ENCODE measurements at regions not wholly inside any gene's neighbourhood (a gene's known extent, or its start where the extent isn't known, plus 50 kb on each side); places are given as distances from the start of the nearest gene placed in this dataset.

- no peak overlapping the region for H3K27ac ChIP-seq
- TF ChIP-seq FOXP2 (optimal IDR thresholded peaks at IDR 0.05; ENCODE audit: control extremely low read depth, extremely low read length, insufficient read depth) = no peak
- no peak for TF ChIP-seq POLR2AphosphoS5 (IDR thresholded peaks at IDR 0.05; ENCODE audit: borderline replicate concordance, low read depth, low read length)
- no peak for TF ChIP-seq EZH2 (IDR thresholded peaks at IDR 0.05)
- no peak overlapping the region for H3K9ac ChIP-seq (ENCODE audit: insufficient read length)
- no peak for DNase-seq (ENCODE audit: low read depth, low spot score)
- H3K9me3 ChIP-seq (ENCODE audit: low read depth, low read length) = no peaks in the 10 kb centered on the region
- no peak overlapping the region for H3K4me3 ChIP-seq
- no peaks in the 10 kb centered on the region for H3K36me3 ChIP-seq (ENCODE audit: insufficient read depth, low read length)
Observed at GRCh38 chr17:83198366-83199341, 119.2 kb downstream of the METRNL start.

- Histone ChIP-seq H3K36me3 (ENCODE audit: insufficient read depth, low read length) (no peaks in the 10 kb centered on the region), H3K9ac (ENCODE audit: insufficient read length) (no peak overlapping the region), H3K27ac (no peak overlapping the region), H3K4me3 (no peak overlapping the region), H3K9me3 (ENCODE audit: low read depth, low read length) (no peaks in the 10 kb centered on the region)
- no peak for DNase-seq (ENCODE audit: low read depth, low spot score)
- TF ChIP-seq FOXP2 (optimal IDR thresholded peaks at IDR 0.05; ENCODE audit: control extremely low read depth, extremely low read length, insufficient read depth) (no peak), POLR2AphosphoS5 (IDR thresholded peaks at IDR 0.05; ENCODE audit: borderline replicate concordance, low read depth, low read length) (no peak), EZH2 (IDR thresholded peaks at IDR 0.05) (no peak)
Observed at GRCh38 chr17:83199500-83200201, 120.2 kb downstream of the METRNL start.

- no peak overlapping the region for H3K4me3 ChIP-seq
- DNase-seq (ENCODE audit: low read depth, low spot score) = no peak
Observed at GRCh38 chr17:83200231-83200699, 120.9 kb downstream of the METRNL start.

GRCh38 chr17:83200751-83201150 is 121.3 kb downstream of the METRNL start:
- no peak for DNase-seq (ENCODE audit: low read depth, low spot score)
- no peak for TF ChIP-seq EZH2 (IDR thresholded peaks at IDR 0.05)
- TF ChIP-seq POLR2AphosphoS5 (IDR thresholded peaks at IDR 0.05; ENCODE audit: borderline replicate concordance, low read depth, low read length) = no peak
- no peak for TF ChIP-seq FOXP2 (optimal IDR thresholded peaks at IDR 0.05; ENCODE audit: control extremely low read depth, extremely low read length, insufficient read depth)
- no peak overlapping the region for H3K4me3 ChIP-seq
- H3K36me3 ChIP-seq (ENCODE audit: insufficient read depth, low read length) = no peaks in the 10 kb centered on the region
- H3K27ac ChIP-seq = 0 out of 2 replicates have a peak overlapping the region, but pooled peaks have one; percentile 42
- no peaks in the 10 kb centered on the region for H3K9me3 ChIP-seq (ENCODE audit: low read depth, low read length)
- no peak overlapping the region for H3K9ac ChIP-seq (ENCODE audit: insufficient read length)

More at GRCh38 chr17:83200231-83200699, 120.9 kb downstream of the METRNL start:
- TF ChIP-seq EZH2 (IDR thresholded peaks at IDR 0.05) = no peak
- TF ChIP-seq FOXP2 (optimal IDR thresholded peaks at IDR 0.05; ENCODE audit: control extremely low read depth, extremely low read length, insufficient read depth) = no peak
- TF ChIP-seq POLR2AphosphoS5 (IDR thresholded peaks at IDR 0.05; ENCODE audit: borderline replicate concordance, low read depth, low read length) = no peak
- H3K27ac ChIP-seq = no peak overlapping the region
- H3K36me3 ChIP-seq (ENCODE audit: insufficient read depth, low read length) = no peaks in the 10 kb centered on the region
- no peaks in the 10 kb centered on the region for H3K9me3 ChIP-seq (ENCODE audit: low read depth, low read length)
- H3K9ac ChIP-seq (ENCODE audit: insufficient read length) = no peak overlapping the region

GRCh38 chr17:83201206-83202001 is 122.0 kb downstream of the METRNL start:
- Histone ChIP-seq H3K4me3 (no peak overlapping the region), H3K27ac (0 out of 2 replicates have a peak overlapping the region, but pooled peaks have one; percentile 42), H3K9ac (ENCODE audit: insufficient read length) (no peak overlapping the region), H3K9me3 (ENCODE audit: low read depth, low read length) (no peaks in the 10 kb centered on the region), H3K36me3 (ENCODE audit: insufficient read depth, low read length) (no peaks in the 10 kb centered on the region)
- DNase-seq (ENCODE audit: low read depth, low spot score) = no peak
- TF ChIP-seq FOXP2 (optimal IDR thresholded peaks at IDR 0.05; ENCODE audit: control extremely low read depth, extremely low read length, insufficient read depth) (no peak), POLR2AphosphoS5 (IDR thresholded peaks at IDR 0.05; ENCODE audit: borderline replicate concordance, low read depth, low read length) (no peak), EZH2 (IDR thresholded peaks at IDR 0.05) (no peak)

GRCh38 chr17:83202002-83203000 is 122.9 kb downstream of the METRNL start:
- Histone ChIP-seq H3K9me3 (ENCODE audit: low read depth, low read length) (no peaks in the 10 kb centered on the region), H3K4me3 (no peak overlapping the region), H3K27ac (no peak overlapping the region), H3K9ac (ENCODE audit: insufficient read length) (no peak overlapping the region), H3K36me3 (ENCODE audit: insufficient read depth, low read length) (no peaks in the 10 kb centered on the region)
- TF ChIP-seq FOXP2 (optimal IDR thresholded peaks at IDR 0.05; ENCODE audit: control extremely low read depth, extremely low read length, insufficient read depth) = no peak
- TF ChIP-seq POLR2AphosphoS5 (IDR thresholded peaks at IDR 0.05; ENCODE audit: borderline replicate concordance, low read depth, low read length) = no peak
- no peak for TF ChIP-seq EZH2 (IDR thresholded peaks at IDR 0.05)
- DNase-seq (ENCODE audit: low read depth, low spot score) = no peak

GRCh38 chr17:83203073-83203471 is 123.7 kb downstream of the METRNL start:
- no peak overlapping the region for H3K27ac ChIP-seq
- DNase-seq (ENCODE audit: low read depth, low spot score) = no peak
- H3K9me3 ChIP-seq (ENCODE audit: low read depth, low read length) = no peaks in the 10 kb centered on the region

More at GRCh38 chr17:83203073-83203471, 123.7 kb downstream of the METRNL start:
- TF ChIP-seq FOXP2 (optimal IDR thresholded peaks at IDR 0.05; ENCODE audit: control extremely low read depth, extremely low read length, insufficient read depth) (no peak), EZH2 (IDR thresholded peaks at IDR 0.05) (no peak), POLR2AphosphoS5 (IDR thresholded peaks at IDR 0.05; ENCODE audit: borderline replicate concordance, low read depth, low read length) (no peak)
- Histone ChIP-seq H3K9ac (ENCODE audit: insufficient read length) (no peak overlapping the region), H3K36me3 (ENCODE audit: insufficient read depth, low read length) (no peaks in the 10 kb centered on the region), H3K4me3 (no peak overlapping the region)
